ENCODE measurements at regions not wholly inside any gene's neighbourhood (a gene's known extent, or its start where the extent isn't known, plus 50 kb on each side); places are given as distances from the start of the nearest gene placed in this dataset.

GRCh38 chr13:40271271-40271885, 395.1 kb downstream of the FOXO1 start:
- no peak for DNase-seq (ENCODE audit: extremely low read depth, low read depth)

GRCh38 chr13:40271931-40272775, 394.3 kb downstream of the FOXO1 start:
- DNase-seq (ENCODE audit: extremely low read depth, low read depth): no peak

- no peak for DNase-seq (ENCODE audit: extremely low read depth, low read depth)
Observed at GRCh38 chr13:40272776-40273139, 393.7 kb downstream of the FOXO1 start.

GRCh38 chr13:40273253-40274025, 393.0 kb downstream of the FOXO1 start:
- no peak for DNase-seq (ENCODE audit: extremely low read depth, low read depth)

GRCh38 chr13:40274103-40274502, 392.3 kb downstream of the FOXO1 start:
- DNase-seq (ENCODE audit: extremely low read depth, low read depth): no peak

- DNase-seq (ENCODE audit: extremely low read depth, low read depth): no peak
Observed at GRCh38 chr13:40275155-40275554, 391.3 kb downstream of the FOXO1 start.

- DNase-seq (ENCODE audit: extremely low read depth, low read depth): no peak
Observed at GRCh38 chr13:40275636-40276035, 390.8 kb downstream of the FOXO1 start.

- DNase-seq (ENCODE audit: extremely low read depth, low read depth): no peak
Observed at GRCh38 chr13:40283666-40284065, 382.8 kb downstream of the FOXO1 start.

GRCh38 chr13:40285634-40286033, 380.8 kb downstream of the FOXO1 start:
- no peak for DNase-seq (ENCODE audit: extremely low read depth, low read depth)

GRCh38 chr13:40287428-40287827, 379.0 kb downstream of the FOXO1 start:
- DNase-seq (ENCODE audit: extremely low read depth, low read depth): no peak

- DNase-seq (ENCODE audit: extremely low read depth, low read depth): no peak
Observed at GRCh38 chr13:40288259-40288658, 378.2 kb downstream of the FOXO1 start.

GRCh38 chr13:40290758-40291157, 375.7 kb downstream of the FOXO1 start:
- no peak for DNase-seq (ENCODE audit: extremely low read depth, low read depth)

GRCh38 chr13:40292108-40292507, 374.3 kb downstream of the FOXO1 start:
- DNase-seq (ENCODE audit: extremely low read depth, low read depth): no peak

GRCh38 chr13:40292536-40292935, 373.9 kb downstream of the FOXO1 start:
- no peak for DNase-seq (ENCODE audit: extremely low read depth, low read depth)

GRCh38 chr13:40302351-40302750, 364.1 kb downstream of the FOXO1 start:
- no peak for DNase-seq (ENCODE audit: extremely low read depth, low read depth)

GRCh38 chr13:40304391-40304790, 362.1 kb downstream of the FOXO1 start:
- DNase-seq (ENCODE audit: extremely low read depth, low read depth): no peak

- no peak for DNase-seq (ENCODE audit: extremely low read depth, low read depth)
Observed at GRCh38 chr13:40306817-40307216, 359.6 kb downstream of the FOXO1 start.

GRCh38 chr13:40309881-40310280, 356.6 kb downstream of the FOXO1 start:
- no peak for DNase-seq (ENCODE audit: extremely low read depth, low read depth)

GRCh38 chr13:40311356-40312101, 354.9 kb downstream of the FOXO1 start:
- DNase-seq (ENCODE audit: extremely low read depth, low read depth): no peak

- DNase-seq (ENCODE audit: extremely low read depth, low read depth): no peak
Observed at GRCh38 chr13:40313269-40314200, 352.9 kb downstream of the FOXO1 start.
